HCT116 (cell line): ENCODE measurements at regions not wholly inside any gene's neighbourhood (a gene's known extent, or its start where the extent isn't known, plus 50 kb on each side); places are given as distances from the start of the nearest gene placed in this dataset.

Experiments used
- EZH2 ChIP-seq: fragments of 200-600 bp; sonication (generic); IDR thresholded peaks from 2 replicates; pipeline ENCODE4 v1.6.1; 2017; ENCODE audit warnings: antibody characterized with exemption, mixed run types
- FOSL1 ChIP-seq: IDR thresholded peaks from 2 replicates; pipeline ENCODE4 v1.6.1; 2012; ENCODE audit warnings: low read depth
- POLR2A ChIP-seq: IDR thresholded peaks from 2 replicates; pipeline ENCODE4 v1.7.0; 2011; ENCODE audit warnings: borderline replicate concordance; ENCODE audit not compliant: insufficient read depth, insufficient read length; ENCODE audit errors: extremely low read depth
- POLR2AphosphoS5 ChIP-seq: IDR thresholded peaks from 2 replicates; pipeline ENCODE4 v1.6.1; 2011; ENCODE audit warnings: mild to moderate bottlenecking, low read depth, low read length, moderate library complexity
- REST ChIP-seq: IDR thresholded peaks from 2 replicates; pipeline ENCODE4 v1.6.1; 2012; ENCODE audit warnings: low read depth
- ZNF274 ChIP-seq: fragments of 200-500 bp; sonication (Bioruptor generic); IDR thresholded peaks from 2 replicates; pipeline ENCODE4 v1.6.1; 2014; ENCODE audit warnings: mild to moderate bottlenecking, low read depth, low read length, inconsistent platforms
- TF ChIP-seq, protein P1 (sequence below), 3 experiments: fragments of 200-600 bp in 1 of 3; sonication (generic) in 1 of 3; IDR thresholded peaks in 2 of 3; conservative IDR thresholded peaks in 1 of 3; 2 replicates each; pipeline ENCODE4 v1.5.1; 2012 to 2017; ENCODE audit warnings: low read depth in 2 of 3, low read length in 2 of 3, antibody characterized with exemption in 1 of 3, borderline replicate concordance in 1 of 3, control low read depth in 1 of 3, mild to moderate bottlenecking in 1 of 3, mixed read lengths in 1 of 3, mixed run types in 1 of 3, moderate library complexity in 1 of 3; ENCODE audit not compliant: insufficient read depth in 1 of 3
- TF ChIP-seq, protein P2 (sequence below): IDR thresholded peaks from 2 replicates; pipeline ENCODE4 v1.6.1; 2011; ENCODE audit warnings: mild to moderate bottlenecking, low read length, moderate library complexity; ENCODE audit not compliant: insufficient replicate concordance; ENCODE audit errors: extremely low read depth

- TF ChIP-seq ZNF274 (no peak), EZH2 (no peak), POLR2A (no peak), POLR2AphosphoS5 (no peak), REST (no peak), FOSL1 (no peak)
- TF ChIP-seq, protein P1, sequence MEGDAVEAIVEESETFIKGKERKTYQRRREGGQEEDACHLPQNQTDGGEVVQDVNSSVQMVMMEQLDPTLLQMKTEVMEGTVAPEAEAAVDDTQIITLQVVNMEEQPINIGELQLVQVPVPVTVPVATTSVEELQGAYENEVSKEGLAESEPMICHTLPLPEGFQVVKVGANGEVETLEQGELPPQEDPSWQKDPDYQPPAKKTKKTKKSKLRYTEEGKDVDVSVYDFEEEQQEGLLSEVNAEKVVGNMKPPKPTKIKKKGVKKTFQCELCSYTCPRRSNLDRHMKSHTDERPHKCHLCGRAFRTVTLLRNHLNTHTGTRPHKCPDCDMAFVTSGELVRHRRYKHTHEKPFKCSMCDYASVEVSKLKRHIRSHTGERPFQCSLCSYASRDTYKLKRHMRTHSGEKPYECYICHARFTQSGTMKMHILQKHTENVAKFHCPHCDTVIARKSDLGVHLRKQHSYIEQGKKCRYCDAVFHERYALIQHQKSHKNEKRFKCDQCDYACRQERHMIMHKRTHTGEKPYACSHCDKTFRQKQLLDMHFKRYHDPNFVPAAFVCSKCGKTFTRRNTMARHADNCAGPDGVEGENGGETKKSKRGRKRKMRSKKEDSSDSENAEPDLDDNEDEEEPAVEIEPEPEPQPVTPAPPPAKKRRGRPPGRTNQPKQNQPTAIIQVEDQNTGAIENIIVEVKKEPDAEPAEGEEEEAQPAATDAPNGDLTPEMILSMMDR (IDR thresholded peaks at IDR 0.05 in 2 of 3, conservative IDR thresholded peaks at IDR 0.05 in 1 of 3; ENCODE audit: borderline replicate concordance in 1 of 3, insufficient read depth in 1 of 3, low read depth in 2 of 3, low read length in 2 of 3): no peak
- TF ChIP-seq, protein P2, sequence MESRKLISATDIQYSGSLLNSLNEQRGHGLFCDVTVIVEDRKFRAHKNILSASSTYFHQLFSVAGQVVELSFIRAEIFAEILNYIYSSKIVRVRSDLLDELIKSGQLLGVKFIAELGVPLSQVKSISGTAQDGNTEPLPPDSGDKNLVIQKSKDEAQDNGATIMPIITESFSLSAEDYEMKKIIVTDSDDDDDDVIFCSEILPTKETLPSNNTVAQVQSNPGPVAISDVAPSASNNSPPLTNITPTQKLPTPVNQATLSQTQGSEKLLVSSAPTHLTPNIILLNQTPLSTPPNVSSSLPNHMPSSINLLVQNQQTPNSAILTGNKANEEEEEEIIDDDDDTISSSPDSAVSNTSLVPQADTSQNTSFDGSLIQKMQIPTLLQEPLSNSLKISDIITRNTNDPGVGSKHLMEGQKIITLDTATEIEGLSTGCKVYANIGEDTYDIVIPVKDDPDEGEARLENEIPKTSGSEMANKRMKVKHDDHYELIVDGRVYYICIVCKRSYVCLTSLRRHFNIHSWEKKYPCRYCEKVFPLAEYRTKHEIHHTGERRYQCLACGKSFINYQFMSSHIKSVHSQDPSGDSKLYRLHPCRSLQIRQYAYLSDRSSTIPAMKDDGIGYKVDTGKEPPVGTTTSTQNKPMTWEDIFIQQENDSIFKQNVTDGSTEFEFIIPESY: no peak
These were observed 385.2 kb downstream of the NPIPA8 start for GRCh38 chr16:17951378-17951777.
